ENCODE measurements at regions not wholly inside any gene's neighbourhood (a gene's known extent, or its start where the extent isn't known, plus 50 kb on each side); places are given as distances from the start of the nearest gene placed in this dataset.

GRCh38 chr6:23414051-23414445, 712.0 kb upstream of the NRSN1 start:
- TF ChIP-seq CTCF (IDR thresholded peaks at IDR 0.05; ENCODE audit: low read depth, low read length) (peak; percentile 42), EZH2phosphoT487 (IDR thresholded peaks at IDR 0.05; ENCODE audit: low read depth) (no peak)

Data from OCI-LY3 (cell line).